Caco-2 (cell line): ENCODE measurements at regions not wholly inside any gene's neighbourhood (a gene's known extent, or its start where the extent isn't known, plus 50 kb on each side); places are given as distances from the start of the nearest gene placed in this dataset.

ENCODE experiments used
- BruUV-seq: library from RNA; stranded (reverse); fragments of 400-500 nt; replicated peaks from 2 replicates; lab custom pipeline; 2021; lab: Mats Ljungman, UMichigan
- CTCF ChIA-PET: fragments of 300-600 bp; sonication (Branson Sonifier 250); formaldehyde crosslinking; loops from one replicate; lab custom pipeline; 2022; ENCODE audit warnings: antibody characterized with exemption; lab: Charles Lee
- POLR2A ChIA-PET: fragments of 300-600 bp; sonication (Branson Sonifier 250); formaldehyde crosslinking; loops from one replicate; lab custom pipeline; 2022; ENCODE audit warnings: antibody characterized with exemption; lab: Charles Lee
- DNase-seq, 2 experiments: peaks; one replicate each; pipeline versions ENCODE4 v3.0.0 to v3.0.0-alpha.2; 2020 to 2022
- H3K27me3 ChIP-seq: replicated peaks from 2 replicates; pipeline ENCODE4 v1.6.0; 2011; ENCODE audit warnings: low read length; ENCODE audit not compliant: control insufficient read depth, insufficient read depth
- H3K36me3 ChIP-seq: 2 replicates; pipeline ENCODE4 v1.5.1; 2011; ENCODE audit warnings: low read length; ENCODE audit not compliant: control insufficient read depth, insufficient read depth
- H3K4me1 ChIP-seq: fragments of 250-450 bp; sonication (Bioruptor Pico); 2 replicates; pipeline ENCODE4 v1.5.1; 2020; ENCODE audit warnings: mild to moderate bottlenecking
- H3K4me3 ChIP-seq: 2 replicates; pipeline ENCODE4 v1.5.1; 2011; ENCODE audit warnings: low read depth, mild to moderate bottlenecking, control low read depth, low read length
- H3K9me3 ChIP-seq: fragments of 250-450 bp; sonication (Bioruptor Pico); 2 replicates; pipeline ENCODE4 v1.5.1; 2020; ENCODE audit warnings: mild to moderate bottlenecking, moderate library complexity
- H3K27ac Mint-ChIP-seq: one replicate; pipeline ENCODE4 v1.8.0; 2022; ENCODE audit warnings: mixed read lengths; ENCODE audit not compliant: unreplicated experiment
- H3K27me3 Mint-ChIP-seq: one replicate; pipeline ENCODE4 v1.8.0; 2022; ENCODE audit warnings: mixed read lengths; ENCODE audit not compliant: insufficient read depth, unreplicated experiment
- H3K36me3 Mint-ChIP-seq: one replicate; pipeline ENCODE4 v1.8.0; 2022; ENCODE audit warnings: mild to moderate bottlenecking, mixed read lengths; ENCODE audit not compliant: insufficient read depth, unreplicated experiment
- H3K4me1 Mint-ChIP-seq: one replicate; pipeline ENCODE4 v1.8.0; 2022; ENCODE audit warnings: low read depth, mixed read lengths; ENCODE audit not compliant: unreplicated experiment
- H3K4me3 Mint-ChIP-seq: one replicate; pipeline ENCODE4 v1.8.0; 2022; ENCODE audit warnings: mild to moderate bottlenecking, moderate library complexity, mixed read lengths; ENCODE audit not compliant: unreplicated experiment
- H3K9me3 Mint-ChIP-seq: one replicate; pipeline ENCODE4 v1.8.0; 2022; ENCODE audit warnings: mixed read lengths; ENCODE audit not compliant: unreplicated experiment
- intact Hi-C: fragments of 100-400 bp; cut with micrococcal nuclease; formaldehyde crosslinking; loops from one replicate; pipeline ENCODE4 v1.10.0; 2022; ENCODE audit not compliant: unreplicated experiment
- TF ChIP-seq, protein P1 (sequence below), 2 experiments: fragments of 200-600 bp in 1 of 2; IDR thresholded peaks; 1 replicate in 1 of 2; 2 replicates in 1 of 2; pipeline versions ENCODE4 v1.5.1 to v1.8.0; 2011 to 2022; ENCODE audit warnings: antibody characterized with exemption in 1 of 2, control low read depth in 1 of 2, inconsistent platforms in 1 of 2, low read depth in 1 of 2, low read length in 1 of 2, mild to moderate bottlenecking in 1 of 2, moderate library complexity in 1 of 2; ENCODE audit not compliant: insufficient read depth in 1 of 2, severe bottlenecking in 1 of 2, unreplicated experiment in 1 of 2

DNA sequence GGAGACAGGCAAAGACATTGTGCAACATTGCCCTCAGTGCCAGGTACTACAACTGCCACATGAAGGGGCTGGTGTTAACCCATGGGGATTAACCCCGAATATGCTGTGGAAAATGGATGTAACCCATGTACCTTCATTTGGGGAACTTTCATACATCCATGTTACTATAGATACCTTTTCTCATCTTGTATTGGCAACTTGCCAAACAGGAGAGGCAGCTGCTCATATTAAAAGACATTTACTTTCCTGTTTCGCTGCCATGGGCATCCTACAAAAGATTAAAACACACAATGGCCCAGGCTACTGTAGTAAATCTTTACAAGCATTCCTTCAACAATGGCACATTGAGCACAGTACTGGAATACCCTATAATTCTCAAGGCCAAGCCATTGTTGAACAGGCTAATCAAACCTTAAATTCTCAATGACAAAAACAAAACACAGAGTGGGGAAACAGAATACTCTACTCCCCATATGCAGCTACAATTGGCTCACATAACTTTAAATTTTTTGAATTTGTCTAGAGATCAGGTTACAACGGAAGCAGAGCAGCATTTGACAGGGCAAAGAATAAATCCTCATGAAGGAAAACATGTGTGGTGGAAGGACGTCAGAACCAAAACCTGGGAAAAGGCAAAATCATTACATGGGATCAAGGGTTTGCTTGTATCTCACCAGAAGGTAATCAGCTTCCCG lies 1723.5 kb upstream of the LRRTM1 start:
- no TSS peak for BruUV-seq
- peaks cover 22% of the 10 kb centered on the region for H3K9me3 Mint-ChIP-seq
- DNase-seq, result no peak
- no peak overlapping the region for H3K4me3 ChIP-seq
- POLR2A ChIA-PET, result no interaction called here
- no peaks in the 10 kb centered on the region for H3K4me1 ChIP-seq
- no peaks in the 10 kb centered on the region for H3K36me3 ChIP-seq
- TF ChIP-seq, protein P1, sequence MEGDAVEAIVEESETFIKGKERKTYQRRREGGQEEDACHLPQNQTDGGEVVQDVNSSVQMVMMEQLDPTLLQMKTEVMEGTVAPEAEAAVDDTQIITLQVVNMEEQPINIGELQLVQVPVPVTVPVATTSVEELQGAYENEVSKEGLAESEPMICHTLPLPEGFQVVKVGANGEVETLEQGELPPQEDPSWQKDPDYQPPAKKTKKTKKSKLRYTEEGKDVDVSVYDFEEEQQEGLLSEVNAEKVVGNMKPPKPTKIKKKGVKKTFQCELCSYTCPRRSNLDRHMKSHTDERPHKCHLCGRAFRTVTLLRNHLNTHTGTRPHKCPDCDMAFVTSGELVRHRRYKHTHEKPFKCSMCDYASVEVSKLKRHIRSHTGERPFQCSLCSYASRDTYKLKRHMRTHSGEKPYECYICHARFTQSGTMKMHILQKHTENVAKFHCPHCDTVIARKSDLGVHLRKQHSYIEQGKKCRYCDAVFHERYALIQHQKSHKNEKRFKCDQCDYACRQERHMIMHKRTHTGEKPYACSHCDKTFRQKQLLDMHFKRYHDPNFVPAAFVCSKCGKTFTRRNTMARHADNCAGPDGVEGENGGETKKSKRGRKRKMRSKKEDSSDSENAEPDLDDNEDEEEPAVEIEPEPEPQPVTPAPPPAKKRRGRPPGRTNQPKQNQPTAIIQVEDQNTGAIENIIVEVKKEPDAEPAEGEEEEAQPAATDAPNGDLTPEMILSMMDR (IDR thresholded peaks at IDR 0.05; ENCODE audit: insufficient read depth in 1 of 2, low read depth in 1 of 2, low read length in 1 of 2, severe bottlenecking in 1 of 2, unreplicated experiment in 1 of 2), result no peak
- no peak overlapping the region for H3K27ac Mint-ChIP-seq
- no peaks in the 10 kb centered on the region for H3K27me3 Mint-ChIP-seq
- no peaks in the 10 kb centered on the region for H3K4me1 Mint-ChIP-seq
- H3K4me3 Mint-ChIP-seq, result no peak overlapping the region
- CTCF ChIA-PET, result no interaction called here
- intact Hi-C loops, result no loop called here
- H3K9me3 ChIP-seq, result no peaks in the 10 kb centered on the region
- H3K36me3 Mint-ChIP-seq, result no peaks in the 10 kb centered on the region
- H3K27me3 ChIP-seq, result no peaks in the 10 kb centered on the region

DNA sequence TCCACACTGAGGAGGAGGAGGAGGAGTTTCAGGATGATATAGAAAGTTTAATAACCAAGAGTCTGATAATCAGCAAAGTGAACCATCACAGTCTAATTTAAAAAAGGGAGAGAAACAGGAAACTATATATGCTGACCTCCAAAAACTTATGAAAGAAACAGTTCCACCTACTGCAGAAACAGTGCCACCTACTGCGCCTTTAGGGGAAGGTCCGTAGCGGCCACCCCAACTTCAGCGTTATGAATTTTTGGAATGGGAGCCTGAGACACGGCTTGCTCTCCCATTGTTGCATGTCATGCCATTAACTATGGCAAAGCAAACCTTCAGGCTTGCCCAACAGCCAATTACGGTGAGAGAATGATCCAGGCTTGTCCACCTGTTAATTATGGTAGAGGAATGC lies 1719.2 kb upstream of the LRRTM1 start:
- TF ChIP-seq, protein P1 (IDR thresholded peaks at IDR 0.05; ENCODE audit: insufficient read depth in 1 of 2, low read depth in 1 of 2, low read length in 1 of 2, severe bottlenecking in 1 of 2, unreplicated experiment in 1 of 2), result peak; percentile 29 to 46
- Histone ChIP-seq H3K4me1 (no peaks in the 10 kb centered on the region), H3K36me3 (no peaks in the 10 kb centered on the region), H3K9me3 (no peaks in the 10 kb centered on the region), H3K4me3 (no peak overlapping the region), H3K27me3 (no peaks in the 10 kb centered on the region)
- Mint-ChIP-seq H3K4me1 (no peaks in the 10 kb centered on the region), H3K4me3 (no peak overlapping the region), H3K27ac (no peak overlapping the region), H3K36me3 (no peaks in the 10 kb centered on the region), H3K9me3 (no peaks in the 10 kb centered on the region), H3K27me3 (no peaks in the 10 kb centered on the region)
- BruUV-seq, result no TSS peak
- CTCF ChIA-PET, result no interaction called here
- intact Hi-C loops, result loop anchor here (5.0 kb wide), 1 partner anchor 701 kb away; no protein-coding TSS in a partner anchor
- POLR2A ChIA-PET, result no interaction called here
- DNase-seq, result peak in 1 of 2 experiments; percentile 8

DNA sequence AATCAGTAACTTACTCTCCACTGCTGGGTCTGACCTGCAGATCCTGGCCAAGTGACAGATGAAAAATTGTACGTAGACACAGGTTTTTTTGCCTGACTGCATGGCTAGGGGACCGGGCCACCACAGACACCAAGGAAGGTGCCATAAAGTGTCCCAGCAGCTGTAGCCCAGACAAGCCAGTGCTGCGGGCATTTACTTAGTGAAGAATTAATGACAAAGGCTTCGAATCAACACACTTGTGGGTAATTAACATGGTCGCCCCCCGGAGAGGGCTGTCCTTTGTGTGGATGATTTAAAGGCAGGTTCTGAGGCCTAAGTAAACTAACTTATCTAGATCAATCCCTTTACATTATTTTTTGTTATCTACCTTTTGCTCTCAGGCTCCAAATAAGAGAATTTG lies 1709.1 kb upstream of the LRRTM1 start:
- TF ChIP-seq, protein P1 (IDR thresholded peaks at IDR 0.05; ENCODE audit: insufficient read depth in 1 of 2, low read depth in 1 of 2, low read length in 1 of 2, severe bottlenecking in 1 of 2, unreplicated experiment in 1 of 2), result no peak
- H3K9me3 ChIP-seq, result no peaks in the 10 kb centered on the region
- no peak for DNase-seq
- Mint-ChIP-seq H3K9me3 (no peaks in the 10 kb centered on the region), H3K36me3 (no peaks in the 10 kb centered on the region), H3K27me3 (no peaks in the 10 kb centered on the region), H3K4me3 (no peak overlapping the region), H3K27ac (no peak overlapping the region), H3K4me1 (no peaks in the 10 kb centered on the region)
- H3K36me3 ChIP-seq, result no peaks in the 10 kb centered on the region
- H3K4me3 ChIP-seq, result no peak overlapping the region
- no peaks in the 10 kb centered on the region for H3K4me1 ChIP-seq
- intact Hi-C loops, result no loop called here
- H3K27me3 ChIP-seq, result no peaks in the 10 kb centered on the region
- ChIA-PET POLR2A (no interaction called here), CTCF (no interaction called here)
- BruUV-seq, result no TSS peak
